ENCODE measurements at regions not wholly inside any gene's neighbourhood (a gene's known extent, or its start where the extent isn't known, plus 50 kb on each side); places are given as distances from the start of the nearest gene placed in this dataset.

DNA sequence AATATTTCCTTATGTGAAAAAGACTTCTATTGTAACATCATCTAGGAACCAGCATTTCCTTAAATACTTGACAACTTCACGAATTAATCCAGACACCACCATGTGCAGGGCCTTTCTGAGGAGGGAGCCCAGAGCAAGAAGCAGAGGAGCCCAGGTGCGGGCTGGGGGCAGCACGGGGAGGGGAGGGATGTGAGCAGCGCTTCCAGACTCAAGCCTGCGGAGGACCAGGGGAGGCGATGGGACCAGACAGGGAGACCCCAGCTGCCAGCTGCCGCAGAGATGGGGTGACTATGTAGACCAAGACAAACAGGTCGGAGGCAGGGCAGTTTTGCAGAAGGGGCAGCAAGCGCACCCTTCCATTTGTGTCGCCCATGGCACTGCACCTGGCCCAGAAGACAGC, 596.1 kb downstream of the IRX1 start:
- no peak overlapping the region for H2AK5ac ChIP-seq (ENCODE audit: insufficient read length, low read length)
- no peaks in the 10 kb centered on the region for H3K79me1 ChIP-seq (ENCODE audit: insufficient read depth, low read depth, low read length, poor library complexity, severe bottlenecking)
- H3K56ac ChIP-seq (ENCODE audit: insufficient read length, low read depth, low read length): no peak overlapping the region
- H3K79me2 ChIP-seq (ENCODE audit: insufficient read depth, low read length): no peaks in the 10 kb centered on the region
- peaks cover 2% of the 10 kb centered on the region; the same call in 1 of the 2 replicates for H3K4me1 ChIP-seq (ENCODE audit: insufficient read depth, low read length)
- no peak overlapping the region for H4K5ac ChIP-seq (ENCODE audit: insufficient read length, low read depth, low read length)
- no peak overlapping the region for H2BK15ac ChIP-seq (ENCODE audit: low read depth, low read length)
- TF ChIP-seq CTCF (conservative IDR thresholded peaks at IDR 0.05): no peak
- Mint-ChIP-seq H3K36me3 (ENCODE audit: insufficient read depth in 1 of 3, low read depth in 3 of 3) (peaks cover 0 to 2% (median 0%) of the 10 kb centered on the region in 3 experiments; a peak in 1 of 7 replicates), H3K4me1 (peaks cover 18 to 22% of the 10 kb centered on the region in 2 experiments), H3K4me3 (no peak overlapping the region), H3K27me3 (ENCODE audit: low read depth) (no peaks in the 10 kb centered on the region), H3K9me3 (peaks cover 0 to 3% of the 10 kb centered on the region in 2 experiments; a peak in 4 of 5 replicates), H3K27ac (peak overlapping the region in 1 of 3 experiments; percentile 64; a peak in 1 of 7 replicates)
- H3K27ac ChIP-seq (ENCODE audit: insufficient read length, low read depth, low read length): no peak overlapping the region
- no peak overlapping the region for H3K9ac ChIP-seq (ENCODE audit: extremely low read depth, insufficient read length, low read length)
- H3K23ac ChIP-seq (ENCODE audit: insufficient read length, low read depth, low read length): no peak overlapping the region
- H3K14ac ChIP-seq (ENCODE audit: insufficient read depth, low read length): no peak overlapping the region
- H2BK120ac ChIP-seq (ENCODE audit: low read depth, low read length, poor library complexity, severe bottlenecking): no peak overlapping the region
- no CpG with 5 or more reads among the region's 10 CpGs for WGBS (ENCODE audit: extremely low coverage, insufficient read length, low lambda C conversion rate)
- no peak overlapping the region for H3K4me2 ChIP-seq (ENCODE audit: insufficient read depth, insufficient read length, low read length)
- H3K27me3 ChIP-seq (ENCODE audit: insufficient read depth, low read length): no peaks in the 10 kb centered on the region
- no peak overlapping the region for H3K4ac ChIP-seq (ENCODE audit: low read depth, low read length)
- no peak overlapping the region for H4K8ac ChIP-seq (replicated peaks; ENCODE audit: insufficient read length, low read depth, low read length)
- H2AFZ ChIP-seq (ENCODE audit: low read length): no peak overlapping the region
- no peak overlapping the region for H3K18ac ChIP-seq (ENCODE audit: insufficient read length, low read depth, low read length)
- H3T11ph ChIP-seq (ENCODE audit: low read length): no peak overlapping the region
- H2BK20ac ChIP-seq (ENCODE audit: low read depth, low read length, poor library complexity, severe bottlenecking): no peak overlapping the region
- no peak overlapping the region for H2BK12ac ChIP-seq (ENCODE audit: insufficient read length, low read depth, low read length)
- no peaks in the 10 kb centered on the region for H3K9me3 ChIP-seq (ENCODE audit: control insufficient read depth, low read depth, low read length)
- no peak overlapping the region for H2BK5ac ChIP-seq (ENCODE audit: insufficient read length, low read length)
- no peaks in the 10 kb centered on the region for H4K20me1 ChIP-seq (ENCODE audit: control insufficient read depth, insufficient read depth, insufficient read length)
- DNase-seq: peak; percentile 41
- no peak overlapping the region for H4K91ac ChIP-seq (ENCODE audit: insufficient read length, low read depth, low read length)
- H3K23me2 ChIP-seq (ENCODE audit: insufficient read length, low read depth, low read length, poor library complexity, severe bottlenecking): no peaks in the 10 kb centered on the region

Data from H9 (cell line).